GM21381 (cell line): ENCODE measurements at regions not wholly inside any gene's neighbourhood (a gene's known extent, or its start where the extent isn't known, plus 50 kb on each side); places are given as distances from the start of the nearest gene placed in this dataset.

Source experiments
- ATAC-seq: cut with Tn5 transposase; IDR thresholded peaks from one replicate; pipeline ENCODE4 v1.9.1; 2021; ENCODE audit warnings: mild to moderate bottlenecking, moderate library complexity; ENCODE audit not compliant: unreplicated experiment

- no peak for ATAC-seq
Measured at GRCh38 chrY:19167319-19168201, 394.0 kb upstream of the HSFY2 start.

DNA sequence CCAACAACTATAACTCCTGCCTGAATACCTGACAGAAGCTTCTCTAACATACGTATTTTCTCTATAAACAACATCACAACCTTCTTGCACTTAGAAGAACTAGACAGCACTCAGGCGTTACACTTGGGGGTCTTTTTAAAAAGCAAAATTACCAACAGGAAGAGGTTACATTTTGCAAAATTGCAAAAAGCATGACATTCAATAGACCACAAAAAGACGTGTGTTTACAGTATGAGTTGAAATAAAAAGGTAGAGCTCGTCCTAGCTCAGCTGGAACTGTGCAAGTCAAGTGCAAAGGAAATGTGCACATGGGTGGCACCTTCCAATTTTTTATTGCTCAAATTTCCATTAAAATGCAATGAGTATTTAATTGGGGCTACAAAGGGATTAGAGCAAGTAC, 375.2 kb upstream of the HSFY2 start:
- ATAC-seq = no peak

DNA sequence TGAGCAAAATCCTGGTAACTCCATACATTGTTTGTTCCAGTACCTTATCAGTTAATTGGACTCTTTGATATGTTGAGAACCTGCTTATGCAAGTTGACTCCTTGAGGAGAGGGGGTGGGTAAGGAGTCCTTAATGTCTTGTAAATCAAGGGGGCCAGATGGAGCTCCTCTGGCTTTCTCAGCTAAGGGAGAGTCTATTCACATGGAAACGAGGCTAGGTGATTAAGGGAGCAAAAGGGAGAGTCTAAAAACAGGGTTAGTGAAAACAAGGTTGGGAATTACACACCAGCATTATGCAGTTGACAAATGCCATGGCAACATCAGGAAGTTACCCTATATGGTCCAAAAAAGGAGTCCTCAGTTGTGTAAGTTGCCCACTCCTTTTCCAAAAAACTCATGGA, 372.8 kb upstream of the HSFY2 start:
- no peak for ATAC-seq

GRCh38 chrY:19142093-19142492, 368.6 kb upstream of the HSFY2 start:
- ATAC-seq = no peak

- no peak for ATAC-seq
Measured at GRCh38 chrY:19140285-19140920, 366.9 kb upstream of the HSFY2 start.

- no peak for ATAC-seq
Measured at GRCh38 chrY:19134426-19134825, 360.9 kb upstream of the HSFY2 start.

DNA sequence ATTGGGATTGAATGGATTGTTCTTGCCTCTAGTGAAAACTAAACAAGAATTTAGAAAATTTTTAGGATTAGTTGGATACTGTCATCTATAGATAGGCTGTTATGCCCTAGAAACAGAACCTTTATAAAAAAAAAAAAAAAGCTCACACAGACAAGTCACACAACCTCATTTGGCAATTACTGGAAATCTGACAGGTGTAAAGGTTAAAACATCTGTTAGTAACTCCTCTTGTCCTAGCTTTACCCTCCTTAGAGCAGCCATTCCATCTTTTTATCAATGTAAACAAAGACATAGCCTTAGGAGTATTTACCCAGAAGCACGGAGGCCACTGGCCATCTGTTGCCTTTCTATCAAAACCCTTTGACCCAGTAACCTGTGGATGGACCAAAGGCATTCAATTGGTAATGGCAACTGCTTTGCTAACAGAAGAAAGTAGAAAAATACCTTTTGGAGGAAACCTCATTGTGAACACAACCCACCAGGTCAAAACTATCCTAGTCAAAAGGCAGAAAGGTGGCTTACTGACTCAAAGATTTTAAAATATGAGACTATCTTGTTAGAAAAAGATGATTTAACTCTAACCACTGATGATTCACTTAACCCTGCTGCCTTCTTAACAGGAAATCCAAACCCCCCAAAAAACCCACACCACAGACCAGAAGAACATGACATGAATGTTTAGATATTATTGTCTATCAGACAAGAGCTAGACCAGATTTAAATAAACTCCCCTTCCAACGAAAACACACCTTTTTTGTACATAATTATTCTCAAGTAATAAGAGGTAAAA, 357.2 kb upstream of the HSFY2 start:
- no peak for ATAC-seq

DNA sequence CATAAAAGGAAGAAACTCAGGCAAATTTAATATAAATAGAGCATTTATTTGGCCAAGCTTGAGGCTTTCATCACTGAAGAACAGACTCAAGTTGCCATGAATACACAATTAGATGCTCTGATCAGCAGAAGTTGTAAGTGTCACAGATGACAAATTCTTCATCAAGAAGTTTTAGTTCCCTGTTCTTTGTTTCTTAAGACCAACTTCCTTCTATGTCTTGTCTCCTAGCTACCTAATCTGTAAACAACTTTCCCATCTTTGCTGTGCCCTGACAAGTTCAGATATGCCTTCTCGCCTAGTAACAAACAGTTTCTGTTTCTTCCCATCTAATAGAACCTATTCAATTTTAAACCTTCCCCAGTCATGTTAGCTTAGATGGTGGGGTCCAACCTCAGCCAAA, 353.4 kb upstream of the HSFY2 start:
- ATAC-seq = no peak

DNA sequence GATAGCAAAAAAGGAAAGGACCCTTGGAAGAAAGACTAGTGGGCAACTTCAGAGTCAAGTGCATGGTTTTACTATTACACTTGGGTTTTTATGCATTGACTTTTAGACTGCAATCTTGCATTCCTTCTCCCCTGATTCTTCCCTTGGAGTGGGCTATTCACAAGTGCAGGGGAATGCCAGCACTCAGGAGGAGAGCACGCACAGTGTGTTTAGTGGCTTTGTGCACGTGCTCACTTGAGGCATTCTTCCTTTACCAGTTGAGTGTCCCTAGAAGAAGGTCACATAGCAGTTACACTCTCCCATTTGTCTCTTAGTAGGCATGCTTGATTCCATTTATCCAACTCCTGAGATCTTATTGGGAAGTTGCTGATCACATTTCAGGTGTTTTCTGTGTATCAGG, 351.1 kb upstream of the HSFY2 start:
- ATAC-seq = no peak

DNA sequence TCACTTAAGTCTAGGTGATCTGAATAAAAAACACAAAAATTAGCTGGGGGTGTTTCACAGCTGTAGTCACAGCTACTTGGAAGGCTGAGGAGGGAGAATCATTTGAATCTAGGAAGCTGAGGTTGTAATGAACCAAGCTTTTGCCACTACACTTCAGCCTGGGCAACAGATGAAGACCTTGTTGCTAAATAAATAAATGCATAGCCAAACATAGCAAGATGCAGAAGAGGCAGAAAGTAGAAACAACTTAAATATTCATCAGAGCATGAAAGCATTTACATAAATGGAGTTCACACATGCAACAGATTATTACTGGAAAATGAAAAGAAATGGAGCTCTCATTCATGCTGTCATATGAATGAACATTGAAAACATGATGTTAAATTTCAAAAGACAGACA, 348.9 kb upstream of the HSFY2 start:
- no peak for ATAC-seq

DNA sequence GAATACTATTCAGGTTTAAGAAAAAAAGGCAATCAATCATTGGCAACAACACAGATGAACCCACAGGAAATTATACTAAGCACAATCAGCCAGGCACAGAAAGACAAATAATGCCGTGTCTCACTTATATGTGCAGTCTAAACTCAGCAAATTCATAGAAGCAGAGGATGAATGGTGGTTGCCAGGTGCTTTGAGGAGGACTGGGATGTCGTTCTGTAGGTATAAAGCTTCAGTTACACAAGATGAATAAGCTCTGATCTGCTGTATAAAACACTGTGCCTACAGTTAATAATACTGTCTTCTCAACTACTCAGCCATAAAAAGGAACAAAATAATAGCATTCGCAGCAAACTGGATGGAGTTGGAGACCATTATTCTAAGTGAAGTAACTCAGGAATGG, 324.8 kb upstream of the HSFY2 start:
- ATAC-seq = no peak

DNA sequence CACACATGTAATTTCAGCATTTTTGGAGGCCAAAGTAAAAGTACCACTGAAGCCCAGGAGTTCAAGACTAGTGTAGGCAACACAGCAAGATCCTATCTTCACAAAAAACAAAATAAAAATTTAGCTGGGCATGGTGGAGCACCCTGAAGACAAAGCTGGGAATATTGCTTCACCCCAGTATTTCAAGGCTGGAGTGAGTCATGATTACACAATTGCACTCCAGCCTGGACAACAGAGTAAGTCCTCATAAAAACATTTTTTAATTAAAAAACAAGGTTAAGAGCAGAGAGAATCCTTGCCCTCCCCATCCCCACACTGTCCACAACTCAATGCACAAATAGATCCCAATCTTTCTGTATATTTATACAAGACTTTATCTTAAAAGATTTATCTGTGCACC, 321.9 kb upstream of the HSFY2 start:
- no peak for ATAC-seq

- no peak for ATAC-seq
Measured at GRCh38 chrY:19083006-19083405, 309.5 kb upstream of the HSFY2 start.

- no peak for ATAC-seq
Measured at GRCh38 chrY:19077698-19078113, 304.2 kb upstream of the HSFY2 start.

GRCh38 chrY:19076846-19077697, 303.5 kb upstream of the HSFY2 start:
- no peak for ATAC-seq

DNA sequence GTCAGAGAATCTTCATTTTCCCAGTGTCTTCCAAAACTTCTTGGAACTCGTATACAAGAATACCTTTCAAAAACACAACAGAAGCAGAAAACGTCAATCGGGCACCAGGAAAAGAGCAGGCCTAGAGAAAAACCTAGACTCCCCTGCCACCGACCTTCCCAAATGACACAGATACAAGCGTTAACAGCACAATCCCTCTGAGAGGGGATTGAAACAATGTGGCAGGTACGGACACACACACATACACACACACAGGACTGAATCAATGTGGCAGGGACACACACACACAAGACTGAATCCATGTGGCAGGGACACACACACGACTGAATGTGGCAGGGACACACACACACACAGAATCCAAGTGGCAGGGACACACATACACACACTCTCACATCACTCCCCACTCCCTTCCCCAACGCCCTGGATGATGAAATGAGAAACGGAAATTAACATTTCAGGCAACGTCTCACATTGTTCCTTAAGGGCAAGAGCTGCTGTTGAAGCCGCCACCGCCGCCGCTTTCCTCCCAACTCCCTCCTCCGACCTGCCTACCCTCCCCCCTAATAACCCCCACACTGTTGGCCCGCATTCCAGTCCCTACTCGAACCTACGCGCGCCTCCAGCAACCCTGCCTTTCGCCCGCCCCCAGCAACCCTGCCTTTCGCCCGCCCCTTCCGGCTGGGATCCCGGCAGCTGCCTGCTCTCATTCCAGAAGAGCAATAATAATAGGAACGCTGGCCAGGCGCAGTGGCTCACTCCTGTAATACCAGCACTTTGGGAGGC, 302.1 kb upstream of the HSFY2 start:
- no peak for ATAC-seq

DNA sequence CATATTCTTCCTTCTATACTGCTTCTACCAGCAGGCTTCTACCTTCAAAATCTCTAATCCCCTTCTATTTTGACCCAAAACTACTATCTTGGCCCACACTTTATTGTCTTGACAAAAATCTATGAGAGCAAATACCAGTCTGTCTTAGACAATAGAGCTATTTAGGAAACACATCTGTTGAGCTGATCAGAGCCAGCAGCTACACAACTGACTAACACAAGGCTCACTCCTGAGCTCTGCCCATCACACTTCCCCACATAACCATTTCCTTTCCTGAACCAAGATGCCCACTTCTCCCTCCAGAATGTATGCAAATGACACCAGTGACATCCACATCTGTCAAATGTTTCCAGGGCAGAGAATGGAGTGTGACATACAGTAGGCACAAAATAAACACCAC, 293.9 kb upstream of the HSFY2 start:
- no peak for ATAC-seq

GRCh38 chrY:19066447-19067190, 293.1 kb upstream of the HSFY2 start:
- ATAC-seq = no peak

- ATAC-seq = no peak
Measured at GRCh38 chrY:19065119-19065518, 291.6 kb upstream of the HSFY2 start.
